DND-41 (cell line): ENCODE measurements at regions not wholly inside any gene's neighbourhood (a gene's known extent, or its start where the extent isn't known, plus 50 kb on each side); places are given as distances from the start of the nearest gene placed in this dataset.

Source experiments
- ATAC-seq: fragments of 200-7000 bp; cut with Tn5 transposase; 3 replicates; pipeline ENCODE4 v1.9.1; 2021; ENCODE audit warnings: low read depth; ENCODE audit not compliant: insufficient read depth
- DNase-seq: peaks from one replicate; pipeline ENCODE4 v3.0.0-alpha.2; 2020
- H2AFZ ChIP-seq: 2 replicates; pipeline ENCODE4 v1.6.0; 2012; ENCODE audit warnings: low read depth, low read length
- H3K27ac ChIP-seq: 2 replicates; pipeline ENCODE4 v1.5.1; 2012; ENCODE audit warnings: low read length, inconsistent platforms
- H3K27me3 ChIP-seq: fragments of 200-600 bp; sonication (generic); 2 replicates; pipeline ENCODE4 v1.6.0; 2012; ENCODE audit warnings: low read length, mild to moderate bottlenecking, inconsistent platforms; ENCODE audit not compliant: insufficient read depth, poor library complexity
- H3K36me3 ChIP-seq: 2 replicates; pipeline ENCODE4 v1.5.1; 2012; ENCODE audit warnings: low read length, inconsistent platforms; ENCODE audit not compliant: insufficient read depth
- H3K4me1 ChIP-seq: 2 replicates; pipeline ENCODE4 v1.5.1; 2012; ENCODE audit warnings: mild to moderate bottlenecking, low read length; ENCODE audit not compliant: insufficient read depth
- H3K4me2 ChIP-seq: 2 replicates; pipeline ENCODE4 v1.6.0; 2012; ENCODE audit warnings: mild to moderate bottlenecking, moderate library complexity, low read length, inconsistent platforms; ENCODE audit not compliant: insufficient read depth
- H3K4me3 ChIP-seq, 2 experiments: fragments of 200-600 bp in 1 of 2; shearing (Covaris generic) in 1 of 2; 2 replicates each; pipeline ENCODE4 v1.5.1; 2012 to 2016; ENCODE audit warnings: inconsistent platforms in 2 of 2, low read length in 2 of 2, mild to moderate bottlenecking in 2 of 2, low read depth in 1 of 2, moderate library complexity in 1 of 2
- H3K79me2 ChIP-seq: 2 replicates; pipeline ENCODE4 v1.6.0; 2012; ENCODE audit warnings: low read length, inconsistent platforms; ENCODE audit not compliant: insufficient read depth
- H3K9ac ChIP-seq: 2 replicates; pipeline ENCODE4 v1.6.0; 2012; ENCODE audit warnings: low read depth, mild to moderate bottlenecking, inconsistent platforms, low read length, moderate library complexity
- H3K9me3 ChIP-seq: 2 replicates; pipeline ENCODE4 v1.5.1; 2012; ENCODE audit warnings: low read length, moderate library complexity, mild to moderate bottlenecking, inconsistent platforms; ENCODE audit not compliant: insufficient read depth, severe bottlenecking
- H4K20me1 ChIP-seq: 2 replicates; pipeline ENCODE4 v1.6.0; 2012; ENCODE audit warnings: low read length; ENCODE audit not compliant: insufficient read depth
- CTCF ChIP-seq: IDR thresholded peaks from 2 replicates; pipeline ENCODE4 v1.5.1; 2012; ENCODE audit warnings: borderline replicate concordance, low read length, moderate library complexity, mild to moderate bottlenecking; ENCODE audit not compliant: poor library complexity, severe bottlenecking; ENCODE audit errors: extremely low read depth
- EZH2 ChIP-seq: IDR thresholded peaks from 3 replicates; pipeline ENCODE4 v1.6.1; 2012; ENCODE audit warnings: borderline replicate concordance, low read depth, mild to moderate bottlenecking, moderate library complexity, low read length, inconsistent platforms; ENCODE audit not compliant: severe bottlenecking

GRCh38 chr4:33013282-33013681 lies 2293.1 kb downstream of the PCDH7 start:
- H3K36me3 ChIP-seq, result no peaks in the 10 kb centered on the region
- no peaks in the 10 kb centered on the region for H3K9me3 ChIP-seq
- H3K9ac ChIP-seq, result no peak overlapping the region
- no peak overlapping the region for H2AFZ ChIP-seq
- no peak overlapping the region for H3K27ac ChIP-seq
- ATAC-seq, result no peak
- H3K4me2 ChIP-seq, result no peak overlapping the region
- H3K4me3 ChIP-seq, result no peak overlapping the region
- no peaks in the 10 kb centered on the region for H3K79me2 ChIP-seq
- H4K20me1 ChIP-seq, result no peaks in the 10 kb centered on the region
- TF ChIP-seq EZH2, result no peak
- no peak for TF ChIP-seq CTCF
- H3K4me1 ChIP-seq, result no peaks in the 10 kb centered on the region
- H3K27me3 ChIP-seq, result no peaks in the 10 kb centered on the region
- DNase-seq, result no peak

GRCh38 chr4:33025236-33025635 lies 2305.1 kb downstream of the PCDH7 start:
- Histone ChIP-seq H3K9ac (no peak overlapping the region), H3K36me3 (no peaks in the 10 kb centered on the region), H3K79me2 (no peaks in the 10 kb centered on the region), H3K4me2 (no peak overlapping the region), H3K4me1 (no peaks in the 10 kb centered on the region), H3K27me3 (no peaks in the 10 kb centered on the region), H3K27ac (no peak overlapping the region), H2AFZ (no peak overlapping the region), H3K4me3 (no peak overlapping the region), H3K9me3 (no peaks in the 10 kb centered on the region), H4K20me1 (no peaks in the 10 kb centered on the region)
- DNase-seq (no peak), ATAC-seq (no peak)
- TF ChIP-seq CTCF (no peak), EZH2 (no peak)

- Histone ChIP-seq H3K27me3 (no peaks in the 10 kb centered on the region), H3K4me2 (no peak overlapping the region), H2AFZ (no peak overlapping the region), H3K4me1 (no peaks in the 10 kb centered on the region), H3K79me2 (no peaks in the 10 kb centered on the region), H3K27ac (no peak overlapping the region), H3K9ac (no peak overlapping the region), H4K20me1 (no peaks in the 10 kb centered on the region), H3K4me3 (no peak overlapping the region), H3K36me3 (no peaks in the 10 kb centered on the region), H3K9me3 (no peaks in the 10 kb centered on the region)
- no peak for ATAC-seq
- no peak for TF ChIP-seq CTCF
- TF ChIP-seq EZH2, result no peak
- DNase-seq, result no peak
Observed at GRCh38 chr4:33029976-33030375, 2309.8 kb downstream of the PCDH7 start.

- Histone ChIP-seq H3K9me3 (no peaks in the 10 kb centered on the region), H3K4me2 (no peak overlapping the region), H3K4me3 (no peak overlapping the region), H3K27me3 (no peaks in the 10 kb centered on the region), H3K36me3 (no peaks in the 10 kb centered on the region), H3K79me2 (no peaks in the 10 kb centered on the region), H4K20me1 (no peaks in the 10 kb centered on the region), H3K9ac (no peak overlapping the region), H3K4me1 (no peaks in the 10 kb centered on the region), H2AFZ (no peak overlapping the region), H3K27ac (no peak overlapping the region)
- ATAC-seq (no peak), DNase-seq (no peak)
- TF ChIP-seq EZH2, result no peak
- no peak for TF ChIP-seq CTCF
Observed at GRCh38 chr4:33031328-33031727, 2311.2 kb downstream of the PCDH7 start.
